Effector CD8-positive, alpha-beta T cell (primary cell): ENCODE measurements at regions not wholly inside any gene's neighbourhood (a gene's known extent, or its start where the extent isn't known, plus 50 kb on each side); places are given as distances from the start of the nearest gene placed in this dataset.
"Not testable (repeated sequence)": the region's sequence is repeated elsewhere in the genome, so short reads cannot be mapped to it uniquely, and the experiment has no call there.

Source experiments
- DNase-seq: peaks from one replicate; lab custom pipeline; 2025; lab: John Stamatoyannopoulos, UW

DNA sequence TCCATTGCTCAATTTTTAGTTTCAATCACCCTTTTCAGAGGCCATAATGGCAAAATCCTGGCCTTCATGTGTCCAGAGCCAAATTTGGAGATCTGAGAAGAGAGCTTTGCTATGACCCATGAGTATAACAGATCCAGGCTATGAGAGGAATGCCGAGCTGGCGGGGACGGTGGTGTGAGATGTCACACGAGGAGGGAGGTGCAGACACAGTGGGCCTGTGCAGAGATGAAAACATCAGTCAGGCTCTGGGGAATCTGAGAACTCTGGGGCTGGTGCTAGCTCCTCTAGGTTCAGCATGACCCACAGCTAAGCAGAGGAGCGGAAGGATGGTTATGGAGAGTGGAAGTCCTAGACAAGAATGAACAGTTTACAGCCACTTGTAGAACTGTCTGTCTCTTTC lies 398.3 kb upstream of the ATP10A start:
- no peak for DNase-seq

GRCh38 chr15:26260517-26261133 lies 397.5 kb upstream of the ATP10A start:
- no peak for DNase-seq

DNA sequence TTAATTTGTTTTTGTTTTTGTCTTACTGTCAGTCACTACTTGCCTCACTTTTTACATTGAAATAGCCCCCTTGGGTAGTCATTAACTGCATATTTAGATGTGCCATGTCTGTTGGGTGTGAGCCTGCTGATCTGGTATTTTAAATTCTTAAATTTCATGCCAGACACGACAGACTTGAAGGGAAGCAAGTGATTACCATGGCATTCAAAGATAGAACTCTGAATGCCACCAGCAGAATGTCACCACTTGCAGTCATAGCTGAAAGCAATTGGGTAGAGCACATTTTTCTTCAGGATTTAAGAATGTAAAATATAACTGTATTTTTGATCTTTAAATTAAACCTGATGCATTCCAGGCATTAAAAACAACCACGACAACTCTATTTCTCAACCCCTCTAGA lies 396.5 kb upstream of the ATP10A start:
- DNase-seq = no peak

DNA sequence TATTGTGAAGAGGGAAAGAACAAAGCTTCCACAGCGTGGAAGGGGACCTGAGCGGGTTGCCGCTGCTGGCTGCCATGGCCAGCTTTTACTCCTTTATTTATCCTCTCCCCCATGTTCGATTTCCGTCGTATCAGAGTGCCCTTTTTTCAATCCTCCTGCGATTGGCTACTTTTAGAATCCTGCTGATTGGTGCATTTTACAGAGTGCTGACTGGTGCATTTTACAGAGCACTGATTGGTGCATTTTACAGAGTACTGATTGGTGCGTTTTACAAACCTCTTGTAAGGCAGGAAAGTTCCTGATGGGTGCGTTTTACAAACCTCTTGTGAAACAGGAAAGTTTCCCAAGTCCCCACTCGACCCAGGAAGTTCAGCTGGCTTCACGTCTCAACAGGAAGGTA lies 381.7 kb upstream of the ATP10A start:
- DNase-seq = not testable (repeated sequence)

- DNase-seq = no peak
These were observed 380.3 kb upstream of the ATP10A start for GRCh38 chr15:26243382-26243781.

DNA sequence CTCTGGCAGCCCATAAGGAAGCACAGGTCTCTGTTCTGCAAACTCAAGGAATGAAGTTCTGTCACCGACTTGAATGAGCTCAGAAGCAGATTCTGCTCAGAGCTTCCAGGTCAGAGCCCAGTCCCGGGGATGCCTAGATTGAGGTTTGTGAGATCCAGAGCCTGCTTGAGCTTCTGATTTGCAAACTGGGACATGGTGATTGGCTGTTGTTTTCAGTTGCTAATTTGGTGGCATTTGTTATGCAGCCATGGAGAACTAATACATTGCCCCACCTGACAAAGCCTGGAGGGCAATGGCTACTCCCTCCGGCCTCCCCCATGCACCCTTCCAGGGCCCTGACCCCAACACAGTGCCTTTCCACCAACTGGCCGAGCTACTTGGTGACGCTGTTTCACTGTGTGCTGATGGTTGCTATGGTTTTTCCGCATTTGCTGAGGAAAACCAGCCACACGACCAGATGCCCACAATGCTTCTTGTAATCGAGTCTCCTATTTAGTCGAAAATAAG lies 379.5 kb upstream of the ATP10A start:
- DNase-seq = no peak

DNA sequence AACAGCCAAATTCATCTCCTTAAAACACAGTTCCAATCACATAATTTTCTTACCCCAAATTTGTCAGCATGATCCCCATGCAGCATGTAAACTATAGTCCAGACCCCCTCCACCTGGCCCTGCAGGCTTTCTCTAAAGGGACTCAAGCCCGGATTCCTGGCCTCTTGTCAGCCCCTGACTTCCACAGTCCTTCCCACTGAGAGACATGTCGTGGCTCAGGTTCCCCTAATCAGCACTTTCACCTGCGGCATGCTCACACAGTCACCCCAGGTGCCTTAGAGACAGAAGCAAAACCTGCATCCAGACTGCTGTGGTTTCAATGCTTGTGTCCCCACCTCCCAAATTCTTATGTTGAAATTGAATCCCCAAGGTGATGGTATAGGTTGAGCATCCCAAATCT lies 372.7 kb upstream of the ATP10A start:
- DNase-seq = no peak

DNA sequence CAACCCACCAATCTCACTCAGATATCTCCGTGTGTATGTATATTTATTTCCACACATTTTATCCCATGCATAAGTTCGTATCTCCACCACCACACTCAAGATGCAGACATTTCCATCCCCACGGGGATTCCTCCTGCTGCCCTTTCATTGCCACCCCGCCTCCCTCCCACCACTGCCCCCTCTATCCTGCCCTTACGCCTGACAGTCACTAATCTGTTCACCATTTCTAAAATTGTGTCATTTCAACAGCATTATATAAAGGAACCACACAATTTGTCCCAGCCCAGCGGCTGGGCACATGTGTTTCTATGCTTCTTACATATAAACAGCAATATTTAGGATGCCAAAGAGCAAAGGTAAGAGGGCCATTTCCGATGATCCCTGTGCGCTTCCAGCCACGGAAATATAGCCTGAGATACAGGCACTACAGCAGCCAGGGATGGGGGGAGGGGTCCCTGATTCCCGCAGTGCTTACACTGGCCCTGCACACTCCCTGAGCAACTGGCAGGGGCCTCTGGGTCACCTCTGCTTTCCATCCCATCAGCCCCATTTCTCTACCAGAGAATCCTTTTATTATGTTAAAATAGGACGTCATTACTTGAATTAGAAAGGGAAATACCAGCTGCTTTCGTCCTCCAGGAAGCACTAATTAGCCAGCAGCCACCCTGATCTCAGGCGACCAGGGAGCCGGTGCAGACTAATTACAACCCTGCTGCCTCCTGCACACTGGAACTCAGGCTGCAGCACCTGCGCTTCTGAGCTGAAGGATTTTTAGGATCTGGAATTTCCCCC lies 372.0 kb upstream of the ATP10A start:
- DNase-seq = no peak

DNA sequence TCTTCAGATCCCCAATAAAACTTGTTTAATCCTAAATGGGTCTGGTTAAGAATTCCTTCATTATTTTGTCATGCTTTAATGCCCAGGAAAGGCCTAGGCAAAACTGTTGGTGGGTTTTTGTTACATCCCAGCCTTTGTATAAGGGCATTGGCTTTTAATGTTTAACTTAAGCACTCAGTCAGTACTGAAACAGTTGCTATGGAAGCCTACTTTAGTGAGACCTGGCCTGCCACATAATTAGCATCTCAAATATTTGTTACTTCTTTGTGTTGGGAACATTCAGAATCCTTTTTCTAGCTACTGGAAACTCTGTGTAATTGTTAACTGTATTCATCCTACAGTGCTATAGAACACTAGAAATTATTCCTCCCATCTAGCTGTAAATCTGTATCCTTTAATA lies 369.6 kb upstream of the ATP10A start:
- no peak for DNase-seq

- no peak for DNase-seq
These were observed 368.0 kb upstream of the ATP10A start for GRCh38 chr15:26231096-26231495.

DNA sequence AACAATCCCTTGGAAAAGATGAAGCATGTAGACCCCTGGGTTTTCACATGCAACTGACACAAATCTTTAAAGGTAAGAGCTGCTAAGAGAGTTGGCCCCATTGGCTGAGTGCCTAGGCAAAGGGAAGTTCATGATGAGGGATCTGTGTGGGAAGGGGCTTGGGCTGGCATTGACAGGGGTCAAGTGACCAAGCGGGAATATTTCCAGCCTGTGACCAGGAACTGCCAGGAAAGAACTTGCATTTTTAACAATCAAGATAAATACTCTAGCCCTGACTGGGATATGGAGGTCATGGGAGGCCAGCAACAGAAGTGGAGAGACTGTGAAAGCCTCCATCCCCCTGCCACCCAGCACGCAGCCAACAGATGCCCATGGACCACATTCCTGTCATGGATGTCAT lies 361.1 kb upstream of the ATP10A start:
- DNase-seq = no peak

DNA sequence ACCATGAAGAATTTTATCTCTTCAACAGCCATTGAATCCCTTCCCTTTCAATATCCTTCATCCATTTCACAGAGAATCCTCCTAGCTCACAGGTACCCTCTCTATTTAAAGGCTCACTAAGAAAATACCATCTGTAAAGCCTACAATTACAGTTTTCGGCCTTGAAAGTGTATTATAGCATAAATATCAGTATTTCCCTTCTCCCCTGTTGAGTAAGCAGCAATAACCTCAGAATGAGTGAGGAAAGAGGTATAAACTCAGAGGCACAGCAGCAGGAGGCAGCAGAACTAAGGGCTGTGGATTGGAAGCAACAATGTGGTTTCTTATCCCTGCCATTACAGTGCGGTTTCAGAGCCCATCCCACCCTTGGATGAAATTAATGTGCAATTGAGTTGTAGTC lies 360.6 kb upstream of the ATP10A start:
- DNase-seq = no peak

GRCh38 chr15:26222781-26223180 lies 359.7 kb upstream of the ATP10A start:
- no peak for DNase-seq

DNA sequence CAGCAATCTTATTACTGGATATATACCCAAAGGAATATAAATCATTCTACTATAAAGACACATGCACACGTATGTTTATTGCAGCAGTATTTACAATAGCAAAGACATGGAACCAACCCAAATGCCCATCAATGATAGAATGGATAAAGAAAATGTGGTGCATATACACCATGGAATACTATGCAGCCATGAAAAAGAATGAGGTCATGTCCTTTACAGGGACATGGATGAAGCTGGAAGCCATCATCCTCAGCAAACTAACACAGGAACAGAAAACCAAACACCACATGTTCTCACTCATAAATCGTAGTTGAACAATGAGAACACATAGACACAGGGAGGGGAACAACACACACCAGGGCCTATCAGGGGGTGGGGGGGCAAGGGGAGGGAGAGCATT lies 353.9 kb upstream of the ATP10A start:
- DNase-seq = not testable (repeated sequence)

- DNase-seq = no peak
These were observed 351.2 kb upstream of the ATP10A start for GRCh38 chr15:26214290-26214689.

GRCh38 chr15:26213427-26213826 lies 350.3 kb upstream of the ATP10A start:
- DNase-seq = no peak

GRCh38 chr15:26212109-26212508 lies 349.0 kb upstream of the ATP10A start:
- DNase-seq = no peak

GRCh38 chr15:26210980-26211379 lies 347.9 kb upstream of the ATP10A start:
- no peak for DNase-seq

GRCh38 chr15:26201177-26201858 lies 338.2 kb upstream of the ATP10A start:
- DNase-seq = no peak

- no peak for DNase-seq
These were observed 337.3 kb upstream of the ATP10A start for GRCh38 chr15:26200427-26200826.

GRCh38 chr15:26197719-26198118 lies 334.6 kb upstream of the ATP10A start:
- no peak for DNase-seq

GRCh38 chr15:26197060-26197459 lies 333.9 kb upstream of the ATP10A start:
- no peak for DNase-seq

- no peak for DNase-seq
These were observed 328.1 kb upstream of the ATP10A start for GRCh38 chr15:26191193-26191592.
